ENCODE measurements at regions not wholly inside any gene's neighbourhood (a gene's known extent, or its start where the extent isn't known, plus 50 kb on each side); places are given as distances from the start of the nearest gene placed in this dataset.

DNA sequence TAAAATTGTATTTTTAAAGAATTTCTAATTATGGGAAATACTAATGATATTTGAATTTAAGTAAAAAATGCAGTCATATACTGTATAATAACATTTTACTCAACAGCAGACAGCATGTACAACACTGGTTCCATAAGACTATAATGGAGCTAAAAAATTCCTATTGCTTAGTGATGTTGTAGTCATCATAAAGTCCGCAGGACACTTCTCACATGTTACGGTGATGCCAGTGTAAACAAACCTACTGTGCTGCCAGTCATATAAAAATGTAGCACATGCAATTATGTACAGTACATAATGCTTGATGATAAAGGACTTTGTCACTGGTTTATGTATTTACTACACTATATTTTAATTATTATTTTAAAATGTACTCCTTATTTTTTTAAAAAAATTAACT, 629.3 kb downstream of the IPMK start:
- TF ChIP-seq, protein P1, sequence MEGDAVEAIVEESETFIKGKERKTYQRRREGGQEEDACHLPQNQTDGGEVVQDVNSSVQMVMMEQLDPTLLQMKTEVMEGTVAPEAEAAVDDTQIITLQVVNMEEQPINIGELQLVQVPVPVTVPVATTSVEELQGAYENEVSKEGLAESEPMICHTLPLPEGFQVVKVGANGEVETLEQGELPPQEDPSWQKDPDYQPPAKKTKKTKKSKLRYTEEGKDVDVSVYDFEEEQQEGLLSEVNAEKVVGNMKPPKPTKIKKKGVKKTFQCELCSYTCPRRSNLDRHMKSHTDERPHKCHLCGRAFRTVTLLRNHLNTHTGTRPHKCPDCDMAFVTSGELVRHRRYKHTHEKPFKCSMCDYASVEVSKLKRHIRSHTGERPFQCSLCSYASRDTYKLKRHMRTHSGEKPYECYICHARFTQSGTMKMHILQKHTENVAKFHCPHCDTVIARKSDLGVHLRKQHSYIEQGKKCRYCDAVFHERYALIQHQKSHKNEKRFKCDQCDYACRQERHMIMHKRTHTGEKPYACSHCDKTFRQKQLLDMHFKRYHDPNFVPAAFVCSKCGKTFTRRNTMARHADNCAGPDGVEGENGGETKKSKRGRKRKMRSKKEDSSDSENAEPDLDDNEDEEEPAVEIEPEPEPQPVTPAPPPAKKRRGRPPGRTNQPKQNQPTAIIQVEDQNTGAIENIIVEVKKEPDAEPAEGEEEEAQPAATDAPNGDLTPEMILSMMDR (IDR thresholded peaks at IDR 0.05; ENCODE audit: low read depth, low read length, missing control alignments) = no peak
- H3K4me3 ChIP-seq (ENCODE audit: low read depth, low read length) = no peak overlapping the region
- DNase-seq (ENCODE audit: low read depth) = no peak

DNA sequence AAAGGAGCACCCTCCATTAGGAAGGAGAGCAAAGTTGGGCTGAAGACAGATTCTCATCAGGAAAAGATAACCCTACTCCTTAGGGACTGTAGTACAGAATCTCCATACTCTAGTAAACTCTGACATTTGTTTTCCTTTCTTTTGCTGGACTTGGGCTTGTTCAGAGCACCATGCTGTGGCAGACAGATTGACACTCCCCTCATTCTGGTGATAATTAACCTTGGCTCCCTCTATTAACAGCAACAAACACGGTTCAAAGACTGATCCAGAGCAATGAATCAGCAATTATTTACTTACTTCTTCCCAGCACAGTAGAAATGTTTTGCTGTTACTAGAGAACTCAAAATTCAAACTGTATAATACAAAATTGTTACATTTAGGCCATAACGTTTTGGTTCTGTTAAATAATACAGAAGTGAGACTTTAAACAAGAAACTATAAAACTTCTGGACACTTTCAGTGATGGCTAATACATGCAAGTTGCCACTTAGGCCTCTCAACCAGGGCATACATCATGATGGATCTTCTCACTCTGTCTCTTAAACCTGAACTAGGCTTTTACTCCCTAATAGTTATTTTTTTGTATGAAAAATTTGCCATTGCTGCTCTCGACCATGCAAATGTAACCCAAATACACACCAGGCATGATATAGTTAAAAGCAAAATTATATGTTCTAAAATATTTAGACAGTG, 639.0 kb downstream of the IPMK start:
- TF ChIP-seq, protein P1 (IDR thresholded peaks at IDR 0.05; ENCODE audit: low read depth, low read length, missing control alignments) = no peak
- DNase-seq (ENCODE audit: low read depth) = no peak
- no peak overlapping the region for H3K4me3 ChIP-seq (ENCODE audit: low read depth, low read length)

DNA sequence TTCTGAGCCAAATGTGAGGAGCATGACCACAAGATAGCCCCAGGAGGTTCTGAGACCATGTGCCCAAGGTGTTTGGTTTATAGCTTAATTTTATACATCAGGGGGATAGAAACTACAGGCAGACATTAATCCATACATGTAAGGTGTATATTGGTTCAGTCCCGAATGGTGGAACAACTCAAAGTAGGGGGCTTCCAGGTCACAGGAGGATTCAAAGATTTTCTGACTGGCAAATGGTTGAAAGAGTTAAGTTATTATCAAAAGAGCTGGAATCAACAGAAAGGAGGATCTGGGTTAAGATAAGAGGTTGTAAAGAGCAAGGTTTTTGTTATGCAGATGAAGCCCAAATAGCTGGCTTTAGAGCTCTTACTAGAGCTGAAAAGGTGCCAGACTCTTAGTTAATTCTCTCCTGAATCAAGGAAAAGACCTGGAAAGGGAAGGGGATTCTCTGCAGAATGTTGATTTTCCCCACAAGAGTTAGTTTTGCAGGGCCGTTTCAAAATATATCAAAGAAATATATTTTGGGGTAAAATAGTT, 640.0 kb downstream of the IPMK start:
- TF ChIP-seq, protein P1 (IDR thresholded peaks at IDR 0.05; ENCODE audit: low read depth, low read length, missing control alignments) = no peak
- DNase-seq (ENCODE audit: low read depth) = no peak
- H3K4me3 ChIP-seq (ENCODE audit: low read depth, low read length) = no peak overlapping the region

DNA sequence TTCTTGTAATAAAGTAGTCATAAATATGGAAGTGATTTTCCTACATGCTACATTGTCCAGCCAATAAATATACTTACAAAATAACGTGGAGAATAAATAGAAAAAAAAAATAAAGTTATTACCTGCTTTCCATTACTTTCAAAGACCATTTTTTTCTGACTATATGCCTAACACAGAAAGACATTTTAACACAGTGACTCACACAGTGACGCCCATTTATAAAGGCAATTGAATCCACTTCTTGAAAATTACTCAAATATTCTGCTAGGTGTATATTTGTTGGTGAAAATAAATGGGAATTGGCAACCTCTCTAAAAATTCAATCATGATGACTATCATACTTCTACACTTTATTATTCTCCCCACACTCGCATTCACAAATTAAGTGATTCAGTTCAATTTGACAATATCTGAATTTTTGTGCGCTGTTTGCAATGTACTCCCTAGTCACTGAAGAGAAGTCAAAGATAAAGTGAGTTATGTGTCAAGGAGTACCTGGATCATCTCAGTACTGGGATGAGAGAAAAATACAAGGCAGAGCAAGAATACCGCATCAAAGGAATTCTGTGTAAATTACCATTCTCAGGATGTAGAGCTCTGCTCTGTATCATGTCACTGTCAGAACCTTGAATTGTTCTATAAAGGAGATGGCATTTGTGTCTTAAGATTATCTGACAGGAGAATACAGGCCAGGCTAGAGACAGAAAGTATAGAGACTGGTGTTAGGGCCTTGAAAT, 642.7 kb downstream of the IPMK start:
- H3K4me3 ChIP-seq (ENCODE audit: low read depth, low read length) = no peak overlapping the region
- TF ChIP-seq, protein P1 (IDR thresholded peaks at IDR 0.05; ENCODE audit: low read depth, low read length, missing control alignments) = no peak
- DNase-seq (ENCODE audit: low read depth) = no peak

DNA sequence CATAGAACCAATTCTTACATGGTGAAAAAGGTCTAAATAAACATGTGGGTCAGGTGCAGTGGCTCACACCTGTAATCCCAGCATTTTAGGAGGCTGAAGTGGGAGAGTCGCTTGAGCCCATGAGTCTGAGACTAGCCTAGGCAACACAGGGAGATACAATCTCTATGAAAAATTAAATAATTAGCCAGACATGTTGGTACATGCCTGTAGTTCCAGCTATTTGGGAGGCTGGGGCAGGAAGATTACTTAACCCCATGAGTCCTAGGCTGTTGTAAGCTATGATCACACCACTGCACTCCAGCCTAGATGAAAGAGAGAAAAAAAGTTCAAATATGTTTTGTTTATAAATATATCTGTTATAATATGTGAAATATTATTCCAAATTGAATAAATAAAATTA, 643.6 kb downstream of the IPMK start:
- no peak overlapping the region for H3K4me3 ChIP-seq (ENCODE audit: low read depth, low read length)
- DNase-seq (ENCODE audit: low read depth) = no peak
- TF ChIP-seq, protein P1 (IDR thresholded peaks at IDR 0.05; ENCODE audit: low read depth, low read length, missing control alignments) = no peak

DNA sequence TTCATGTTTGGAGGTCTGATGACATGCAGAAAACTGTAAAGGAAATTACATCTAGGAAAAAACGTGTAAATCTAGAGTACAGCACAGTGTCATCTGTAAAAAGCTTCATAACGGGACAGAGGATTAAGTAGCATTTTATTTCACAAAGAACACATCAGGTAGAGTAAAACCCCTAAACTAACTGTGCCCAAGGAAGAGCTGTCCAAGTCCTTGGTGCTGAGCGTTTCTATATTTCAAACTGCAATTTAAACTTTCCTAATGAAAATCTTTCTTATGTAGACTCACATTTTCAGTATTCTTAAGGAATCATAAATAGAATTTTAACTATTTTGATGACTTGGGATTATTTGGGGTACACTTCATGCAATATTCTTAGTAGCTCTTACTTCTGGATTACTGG, 646.2 kb downstream of the IPMK start:
- TF ChIP-seq, protein P1 (IDR thresholded peaks at IDR 0.05; ENCODE audit: low read depth, low read length, missing control alignments) = no peak
- no peak for DNase-seq (ENCODE audit: low read depth)
- no peak overlapping the region for H3K4me3 ChIP-seq (ENCODE audit: low read depth, low read length)

Data from GM12864 (cell line).